Thymus (tissue), 11 donors: ENCODE measurements at regions not wholly inside any gene's neighbourhood (a gene's known extent, or its start where the extent isn't known, plus 50 kb on each side); places are given as distances from the start of the nearest gene placed in this dataset.

ENCODE experiments used
- DNase-seq, 9 donors: peaks; one replicate each; pipeline ENCODE4 v3.0.0-alpha.2; 2013; ENCODE audit warnings: low spot score in 9 of 9, low read depth in 6 of 9, missing footprints in 1 of 9
- H3K27ac ChIP-seq, 2 donors: one replicate each; pipeline ENCODE4 v1.5.1; 2013; ENCODE audit warnings: control low read depth in 1 of 2, low read depth in 1 of 2, low read length in 1 of 2, mild to moderate bottlenecking in 1 of 2, moderate library complexity in 1 of 2
- H3K27me3 ChIP-seq, 2 donors: one replicate each; pipeline ENCODE4 v1.5.1; 2013; ENCODE audit warnings: low read length in 1 of 2; ENCODE audit not compliant: control insufficient read depth in 2 of 2, insufficient read depth in 1 of 2
- H3K36me3 ChIP-seq, 2 donors: one replicate each; pipeline ENCODE4 v1.5.1; 2013; ENCODE audit warnings: low read length in 1 of 2, mild to moderate bottlenecking in 1 of 2, moderate library complexity in 1 of 2; ENCODE audit not compliant: control insufficient read depth in 2 of 2, insufficient read depth in 2 of 2
- H3K4me1 ChIP-seq, 2 donors: one replicate each; pipeline ENCODE4 v1.5.1; 2013; ENCODE audit warnings: low read length in 2 of 2; ENCODE audit not compliant: control insufficient read depth in 2 of 2, insufficient read depth in 2 of 2
- H3K4me3 ChIP-seq, 2 donors: one replicate each; pipeline ENCODE4 v1.5.1; 2013; ENCODE audit warnings: low read length in 2 of 2, control low read depth in 1 of 2, mild to moderate bottlenecking in 1 of 2
- H3K9me3 ChIP-seq, 2 donors: one replicate each; pipeline ENCODE4 v1.5.1; 2013; ENCODE audit warnings: low read length in 1 of 2, mild to moderate bottlenecking in 1 of 2; ENCODE audit not compliant: control insufficient read depth in 2 of 2, insufficient read depth in 1 of 2
- WGBS: extraction: QIAGEN DNeasy Blood & Tissue Kit; methylation state at CpG from one replicate; pipeline ENCODE4 v1.1.7; 2013; 5-methylcytosine and 5-hydroxymethylcytosine counted together
- donor health status: healthy.

- WGBS, result 96% methylated on average over 2 of the region's 2 CpGs
Observed at GRCh38 chr15:81558056-81558455, 184.0 kb upstream of the TMC3 start.

GRCh38 chr15:81555346-81555745, 181.3 kb upstream of the TMC3 start:
- H3K27ac ChIP-seq, result no peak overlapping the region
- no peaks in the 10 kb centered on the region for H3K27me3 ChIP-seq
- no peaks in the 10 kb centered on the region for H3K36me3 ChIP-seq
- no peaks in the 10 kb centered on the region for H3K4me1 ChIP-seq
- H3K9me3 ChIP-seq, result no peaks in the 10 kb centered on the region
- 98% methylated on average over 4 of the region's 4 CpGs for WGBS
- no peak for DNase-seq
- no peak overlapping the region for H3K4me3 ChIP-seq

More at GRCh38 chr15:81558056-81558455, 184.0 kb upstream of the TMC3 start:
- no peaks in the 10 kb centered on the region for H3K27me3 ChIP-seq
- DNase-seq, result no peak
- H3K4me3 ChIP-seq, result no peak overlapping the region
- no peaks in the 10 kb centered on the region for H3K36me3 ChIP-seq
- H3K4me1 ChIP-seq, result no peaks in the 10 kb centered on the region
- H3K27ac ChIP-seq, result no peak overlapping the region
- no peaks in the 10 kb centered on the region for H3K9me3 ChIP-seq

- no peak overlapping the region for H3K27ac ChIP-seq
- H3K36me3 ChIP-seq, result no peaks in the 10 kb centered on the region
- no peaks in the 10 kb centered on the region for H3K4me1 ChIP-seq
- no peak overlapping the region for H3K4me3 ChIP-seq
- 93% methylated on average over 7 of the region's 7 CpGs for WGBS
- no peak for DNase-seq
- H3K9me3 ChIP-seq, result no peaks in the 10 kb centered on the region
- H3K27me3 ChIP-seq, result no peaks in the 10 kb centered on the region
Observed at GRCh38 chr15:81548365-81549130, 174.5 kb upstream of the TMC3 start.

- H3K27ac ChIP-seq, result no peak overlapping the region
- no peaks in the 10 kb centered on the region for H3K36me3 ChIP-seq
- WGBS, result 100% methylated on average over 2 of the region's 2 CpGs
- H3K27me3 ChIP-seq, result no peaks in the 10 kb centered on the region
- no peaks in the 10 kb centered on the region for H3K9me3 ChIP-seq
- no peak overlapping the region for H3K4me3 ChIP-seq
- DNase-seq, result no peak
- H3K4me1 ChIP-seq, result no peaks in the 10 kb centered on the region
Observed at GRCh38 chr15:81547521-81548132, 173.6 kb upstream of the TMC3 start.

- H3K27ac ChIP-seq, result no peak overlapping the region
- H3K27me3 ChIP-seq, result no peaks in the 10 kb centered on the region
- H3K36me3 ChIP-seq, result no peaks in the 10 kb centered on the region
- no peak for DNase-seq
- no peak overlapping the region for H3K4me3 ChIP-seq
- H3K4me1 ChIP-seq, result no peaks in the 10 kb centered on the region
- H3K9me3 ChIP-seq, result no peaks in the 10 kb centered on the region
- WGBS, result 91% methylated on average over 2 of the region's 2 CpGs
Observed at GRCh38 chr15:81544385-81544784, 170.4 kb upstream of the TMC3 start.

- Histone ChIP-seq H3K4me3 (no peak overlapping the region), H3K4me1 (no peaks in the 10 kb centered on the region), H3K9me3 (no peaks in the 10 kb centered on the region), H3K36me3 (no peaks in the 10 kb centered on the region), H3K27me3 (no peaks in the 10 kb centered on the region), H3K27ac (no peak overlapping the region)
- DNase-seq, result no peak
Observed at GRCh38 chr15:81540909-81541308, 166.9 kb upstream of the TMC3 start.

- no peak for DNase-seq
- 97% methylated on average over 6 of the region's 6 CpGs for WGBS
- Histone ChIP-seq H3K4me1 (no peaks in the 10 kb centered on the region), H3K36me3 (no peaks in the 10 kb centered on the region), H3K4me3 (no peak overlapping the region), H3K9me3 (no peaks in the 10 kb centered on the region), H3K27ac (no peak overlapping the region), H3K27me3 (no peaks in the 10 kb centered on the region)
Observed at GRCh38 chr15:81536356-81536755, 162.3 kb upstream of the TMC3 start.

GRCh38 chr15:81534124-81534523, 160.1 kb upstream of the TMC3 start:
- Histone ChIP-seq H3K4me1 (no peaks in the 10 kb centered on the region), H3K4me3 (no peak overlapping the region), H3K27me3 (no peaks in the 10 kb centered on the region), H3K9me3 (no peaks in the 10 kb centered on the region), H3K36me3 (no peaks in the 10 kb centered on the region), H3K27ac (no peak overlapping the region)
- 96% methylated on average over 1 of the region's 1 CpG for WGBS
- DNase-seq, result no peak

GRCh38 chr15:81532001-81532400, 158.0 kb upstream of the TMC3 start:
- Histone ChIP-seq H3K4me1 (no peaks in the 10 kb centered on the region), H3K36me3 (no peaks in the 10 kb centered on the region), H3K9me3 (no peaks in the 10 kb centered on the region), H3K27ac (no peak overlapping the region), H3K27me3 (no peaks in the 10 kb centered on the region), H3K4me3 (no peak overlapping the region)
- WGBS, result 97% methylated on average over 1 of the region's 1 CpG
- DNase-seq, result no peak
